ENCODE measurements at regions not wholly inside any gene's neighbourhood (a gene's known extent, or its start where the extent isn't known, plus 50 kb on each side); places are given as distances from the start of the nearest gene placed in this dataset.

- no peak for DNase-seq
These were observed 1053.5 kb upstream of the TENM3 start for GRCh38 chr4:181189751-181190150.

- no peak for DNase-seq
These were observed 1049.9 kb upstream of the TENM3 start for GRCh38 chr4:181193131-181193930.

GRCh38 chr4:181194096-181194495 lies 1049.1 kb upstream of the TENM3 start:
- no peak for DNase-seq

- DNase-seq: no peak
These were observed 1043.1 kb upstream of the TENM3 start for GRCh38 chr4:181200076-181200475.

GRCh38 chr4:181202240-181202639 lies 1041.0 kb upstream of the TENM3 start:
- no peak for DNase-seq

- no peak for DNase-seq
These were observed 1039.1 kb upstream of the TENM3 start for GRCh38 chr4:181204109-181204508.

- no peak for DNase-seq
These were observed 1029.7 kb upstream of the TENM3 start for GRCh38 chr4:181213551-181213950.

GRCh38 chr4:181216501-181216900 lies 1026.7 kb upstream of the TENM3 start:
- DNase-seq: no peak

- DNase-seq: no peak
These were observed 1023.3 kb upstream of the TENM3 start for GRCh38 chr4:181219783-181220416.

GRCh38 chr4:181224852-181225251 lies 1018.4 kb upstream of the TENM3 start:
- no peak for DNase-seq

- no peak for DNase-seq
These were observed 1017.5 kb upstream of the TENM3 start for GRCh38 chr4:181225616-181226261.

- peak; percentile 88 for DNase-seq
These were observed 1008.1 kb upstream of the TENM3 start for GRCh38 chr4:181234951-181235680.

- no peak for DNase-seq
These were observed 997.9 kb upstream of the TENM3 start for GRCh38 chr4:181245326-181245725.

- no peak for DNase-seq
These were observed 994.2 kb upstream of the TENM3 start for GRCh38 chr4:181249031-181249430.

- DNase-seq: no peak
These were observed 988.4 kb upstream of the TENM3 start for GRCh38 chr4:181254771-181255170.

- no peak for DNase-seq
These were observed 984.6 kb upstream of the TENM3 start for GRCh38 chr4:181258569-181258968.

GRCh38 chr4:181259081-181259709 lies 984.0 kb upstream of the TENM3 start:
- no peak for DNase-seq

GRCh38 chr4:181261279-181261678 lies 981.9 kb upstream of the TENM3 start:
- no peak for DNase-seq

- DNase-seq: no peak
These were observed 978.3 kb upstream of the TENM3 start for GRCh38 chr4:181264893-181265292.

- DNase-seq: no peak
These were observed 977.8 kb upstream of the TENM3 start for GRCh38 chr4:181265370-181265769.

GRCh38 chr4:181271116-181271640 lies 972.0 kb upstream of the TENM3 start:
- DNase-seq: no peak

- no peak for DNase-seq
These were observed 970.8 kb upstream of the TENM3 start for GRCh38 chr4:181272422-181272821.

- no peak for DNase-seq
These were observed 964.3 kb upstream of the TENM3 start for GRCh38 chr4:181278941-181279340.
